ENCODE measurements at regions not wholly inside any gene's neighbourhood (a gene's known extent, or its start where the extent isn't known, plus 50 kb on each side); places are given as distances from the start of the nearest gene placed in this dataset.
"Not testable (repeated sequence)": the region's sequence is repeated elsewhere in the genome, so short reads cannot be mapped to it uniquely, and the experiment has no call there.

- Histone ChIP-seq H3K27me3 (ENCODE audit: insufficient read depth, low read length) (no peaks in the 10 kb centered on the region), H3K4me1 (ENCODE audit: insufficient read depth, low read length) (peaks cover 6% of the 10 kb centered on the region), H3K4me3 (ENCODE audit: low read length) (no peak overlapping the region), H3K9me3 (ENCODE audit: low read depth, low read length) (no peaks in the 10 kb centered on the region)
Observed at GRCh38 chr6:134546962-134547645, 229.2 kb upstream of the SGK1 start.

DNA sequence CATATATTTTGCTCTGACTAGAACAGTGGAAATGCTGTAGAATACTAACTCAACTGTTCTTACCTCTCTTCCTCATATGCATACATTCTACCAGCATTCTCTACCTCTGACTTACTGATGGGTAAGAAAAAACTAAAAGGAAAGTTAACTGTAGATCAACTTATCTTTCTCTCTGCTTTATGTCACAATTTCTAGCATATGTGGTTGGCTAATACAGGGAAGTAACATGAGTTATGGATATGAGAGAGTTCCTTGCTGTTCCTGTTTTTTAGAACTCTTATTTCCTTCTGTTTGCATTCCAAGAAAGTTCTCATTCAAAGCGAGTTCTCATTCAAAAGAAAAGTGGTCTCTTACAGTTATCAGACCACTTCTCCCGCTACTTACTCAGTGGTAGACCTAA is 226.8 kb upstream of the SGK1 start:
- H3K27me3 ChIP-seq (ENCODE audit: insufficient read depth, low read length): no peaks in the 10 kb centered on the region
- H3K4me1 ChIP-seq (ENCODE audit: insufficient read depth, low read length): peaks cover 13% of the 10 kb centered on the region
- no peak overlapping the region for H3K4me3 ChIP-seq (ENCODE audit: low read length)
- no peaks in the 10 kb centered on the region for H3K9me3 ChIP-seq (ENCODE audit: low read depth, low read length)

DNA sequence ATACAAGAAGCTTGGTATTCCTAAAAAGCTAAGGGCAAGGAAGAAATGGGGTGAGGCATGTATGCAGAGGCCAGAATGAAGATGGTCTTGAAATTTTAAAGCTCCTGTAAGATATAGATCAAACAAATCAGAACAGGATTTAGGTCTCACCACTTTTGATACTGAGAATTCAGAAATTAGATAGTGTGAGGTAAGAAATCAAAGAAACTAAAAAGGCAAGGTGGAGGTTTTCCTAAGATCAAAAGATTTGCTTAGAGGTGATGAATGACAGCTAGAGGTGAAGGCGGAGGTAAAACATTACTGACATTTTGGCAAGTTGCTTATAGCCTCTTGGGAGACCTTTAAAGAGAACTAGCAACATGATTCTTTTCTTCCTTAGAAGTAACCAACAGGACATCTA is 225.2 kb upstream of the SGK1 start:
- H3K4me3 ChIP-seq (ENCODE audit: low read length): no peak overlapping the region
- peaks cover 14% of the 10 kb centered on the region for H3K4me1 ChIP-seq (ENCODE audit: insufficient read depth, low read length)
- no peaks in the 10 kb centered on the region for H3K27me3 ChIP-seq (ENCODE audit: insufficient read depth, low read length)
- H3K9me3 ChIP-seq (ENCODE audit: low read depth, low read length): no peaks in the 10 kb centered on the region

GRCh38 chr6:134541001-134541400 is 223.1 kb upstream of the SGK1 start:
- no peak overlapping the region for H3K4me3 ChIP-seq (ENCODE audit: low read length)

GRCh38 chr6:134539865-134540323 is 222.0 kb upstream of the SGK1 start:
- Histone ChIP-seq H3K9me3 (ENCODE audit: low read depth, low read length) (no peaks in the 10 kb centered on the region), H3K4me3 (ENCODE audit: low read length) (no peak overlapping the region), H3K27me3 (ENCODE audit: insufficient read depth, low read length) (no peaks in the 10 kb centered on the region), H3K4me1 (ENCODE audit: insufficient read depth, low read length) (peaks cover 12% of the 10 kb centered on the region)

More at GRCh38 chr6:134541001-134541400, 223.1 kb upstream of the SGK1 start:
- H3K27me3 ChIP-seq (ENCODE audit: insufficient read depth, low read length): no peaks in the 10 kb centered on the region
- peaks cover 14% of the 10 kb centered on the region for H3K4me1 ChIP-seq (ENCODE audit: insufficient read depth, low read length)
- no peaks in the 10 kb centered on the region for H3K9me3 ChIP-seq (ENCODE audit: low read depth, low read length)

DNA sequence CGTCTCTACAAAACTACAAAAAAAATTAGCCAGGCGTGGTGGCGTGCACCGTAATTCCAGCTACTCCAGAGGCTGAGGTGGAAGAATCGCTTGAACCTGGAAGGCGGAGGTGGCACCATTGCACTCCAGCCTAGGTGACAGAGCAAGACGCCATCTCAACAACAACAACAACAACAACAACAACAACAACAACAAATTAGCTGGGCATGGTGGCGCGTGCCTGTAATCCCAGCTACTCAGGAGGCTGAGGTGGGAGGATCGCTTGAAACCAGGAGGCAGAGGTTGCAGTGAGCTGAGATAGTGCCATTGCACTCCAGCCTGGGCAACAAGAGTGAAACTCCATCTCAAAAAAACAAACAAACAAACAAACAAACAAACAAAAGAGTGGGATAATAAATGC is 219.9 kb upstream of the SGK1 start:
- not testable (repeated sequence) for H3K9me3 ChIP-seq (ENCODE audit: low read depth, low read length); H3K27me3 ChIP-seq (ENCODE audit: insufficient read depth, low read length); H3K4me1 ChIP-seq (ENCODE audit: insufficient read depth, low read length); H3K4me3 ChIP-seq (ENCODE audit: low read length)

GRCh38 chr6:134537146-134537555 is 219.2 kb upstream of the SGK1 start:
- no peak overlapping the region for H3K4me3 ChIP-seq (ENCODE audit: low read length)
- H3K4me1 ChIP-seq (ENCODE audit: insufficient read depth, low read length): peaks cover 8% of the 10 kb centered on the region
- no peaks in the 10 kb centered on the region for H3K9me3 ChIP-seq (ENCODE audit: low read depth, low read length)
- no peaks in the 10 kb centered on the region for H3K27me3 ChIP-seq (ENCODE audit: insufficient read depth, low read length)

DNA sequence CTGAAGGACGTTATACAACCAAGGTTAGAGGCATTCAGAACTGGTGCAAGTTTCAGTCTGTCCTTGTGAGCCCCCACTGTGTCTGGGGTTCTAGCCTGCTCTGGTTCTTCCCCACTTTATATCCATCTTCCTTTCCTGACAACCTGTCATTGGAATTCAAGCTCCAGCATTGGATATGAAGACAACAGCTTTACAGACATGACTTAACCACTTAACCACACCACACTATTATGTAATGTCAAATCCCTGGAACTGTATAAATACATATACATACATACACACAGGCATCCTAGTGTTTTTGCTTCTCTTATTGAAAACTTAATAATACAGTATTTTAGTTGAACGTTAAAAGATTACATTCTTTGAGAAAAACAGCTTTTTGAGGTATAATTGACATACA is 217.9 kb upstream of the SGK1 start:
- Histone ChIP-seq H3K9me3 (ENCODE audit: low read depth, low read length) (no peaks in the 10 kb centered on the region), H3K4me3 (ENCODE audit: low read length) (no peak overlapping the region), H3K4me1 (ENCODE audit: insufficient read depth, low read length) (peaks cover 8% of the 10 kb centered on the region), H3K27me3 (ENCODE audit: insufficient read depth, low read length) (no peaks in the 10 kb centered on the region)

GRCh38 chr6:134534708-134535149 is 216.8 kb upstream of the SGK1 start:
- Histone ChIP-seq H3K9me3 (ENCODE audit: low read depth, low read length) (no peaks in the 10 kb centered on the region), H3K4me3 (ENCODE audit: low read length) (no peak overlapping the region), H3K4me1 (ENCODE audit: insufficient read depth, low read length) (peaks cover 1% of the 10 kb centered on the region), H3K27me3 (ENCODE audit: insufficient read depth, low read length) (no peaks in the 10 kb centered on the region)

DNA sequence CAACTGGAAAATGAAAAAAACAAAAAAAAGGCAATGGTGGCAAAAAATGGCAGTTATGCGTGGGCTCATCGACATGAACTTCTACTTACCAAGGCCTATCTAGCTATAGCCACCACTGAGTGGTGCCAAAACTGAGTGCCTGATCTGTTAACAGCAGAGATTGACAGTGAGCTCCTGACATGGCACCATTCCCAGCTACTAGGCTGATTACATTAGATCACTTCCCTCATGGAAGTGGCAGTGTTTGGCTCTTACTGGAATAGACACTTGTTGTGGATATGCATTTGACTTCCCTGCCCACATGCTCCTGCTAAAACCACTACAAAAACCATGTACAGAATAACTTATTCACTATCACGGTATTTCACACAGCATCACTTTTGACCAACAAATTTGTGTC is 216.1 kb upstream of the SGK1 start:
- H3K27me3 ChIP-seq (ENCODE audit: insufficient read depth, low read length): no peaks in the 10 kb centered on the region
- H3K9me3 ChIP-seq (ENCODE audit: low read depth, low read length): no peaks in the 10 kb centered on the region
- H3K4me1 ChIP-seq (ENCODE audit: insufficient read depth, low read length): no peaks in the 10 kb centered on the region
- H3K4me3 ChIP-seq (ENCODE audit: low read length): no peak overlapping the region

DNA sequence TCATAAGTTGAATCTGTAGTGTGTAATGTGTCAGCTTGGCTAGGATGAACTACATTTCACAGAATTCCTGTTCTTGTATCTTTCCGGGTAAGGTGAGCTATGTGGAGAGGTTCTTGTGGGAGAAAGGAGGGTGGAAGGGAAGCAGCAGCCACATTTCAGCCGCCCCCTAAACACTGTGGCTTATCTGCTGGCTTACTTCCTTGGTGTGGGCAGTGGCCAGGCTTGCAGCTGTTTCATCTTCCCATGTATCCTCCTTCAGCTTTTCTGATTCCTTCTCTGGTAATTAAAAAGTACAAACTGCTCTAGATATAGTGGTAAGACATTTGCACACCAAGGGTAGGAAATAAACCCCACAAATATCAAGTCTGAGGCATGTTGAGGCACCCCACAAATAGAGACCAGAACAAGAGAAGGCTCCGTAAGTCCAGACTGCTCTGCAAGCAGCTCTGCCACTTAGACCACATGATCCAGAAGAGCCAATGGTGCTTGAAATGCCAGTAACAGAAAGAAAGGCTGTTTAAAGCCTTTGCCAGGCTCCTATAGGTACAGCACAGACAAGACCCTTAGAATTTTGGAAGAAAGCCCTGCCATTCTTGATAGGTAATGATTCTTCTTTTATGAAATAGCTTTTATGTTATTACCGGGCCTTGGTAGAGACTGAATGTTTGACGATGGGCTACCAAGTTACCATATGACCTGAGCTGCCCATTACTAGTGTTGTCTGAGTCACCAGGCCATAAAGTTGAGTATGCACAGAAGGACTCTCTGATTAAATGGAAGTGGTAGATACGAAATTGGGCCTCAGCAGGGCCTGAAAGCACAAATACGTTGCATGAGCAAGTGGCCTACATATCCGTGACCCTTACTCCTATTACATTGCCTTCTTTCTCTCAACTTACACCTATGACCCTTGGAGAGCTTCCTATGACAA is 215.0 kb upstream of the SGK1 start:
- H3K9me3 ChIP-seq (ENCODE audit: low read depth, low read length): no peaks in the 10 kb centered on the region
- H3K4me3 ChIP-seq (ENCODE audit: low read length): no peak overlapping the region

DNA sequence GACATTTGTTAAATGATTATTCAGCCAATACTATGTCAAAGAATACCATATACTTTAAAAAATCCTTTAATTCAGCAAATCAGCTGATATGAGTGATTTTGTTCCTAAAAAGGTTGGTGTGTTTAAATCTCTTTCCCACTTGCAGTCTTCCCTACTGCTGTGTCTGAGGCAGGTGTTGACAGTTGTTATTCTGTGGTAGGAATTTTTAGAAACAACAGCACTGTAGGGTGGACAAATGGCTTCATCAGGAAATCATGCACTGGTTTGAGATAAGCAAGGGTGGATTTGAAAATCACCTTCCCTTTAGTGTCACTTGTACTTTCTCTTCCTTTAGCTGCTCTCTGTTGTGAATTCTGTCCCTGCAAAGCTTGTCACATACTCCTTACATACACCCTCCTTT is 213.7 kb upstream of the SGK1 start:
- no peak overlapping the region for H3K4me3 ChIP-seq (ENCODE audit: low read length)
- no peaks in the 10 kb centered on the region for H3K9me3 ChIP-seq (ENCODE audit: low read depth, low read length)

More for the DNA sequence above, 215.0 kb upstream of the SGK1 start:
- Histone ChIP-seq H3K4me1 (ENCODE audit: insufficient read depth, low read length) (no peaks in the 10 kb centered on the region), H3K27me3 (ENCODE audit: insufficient read depth, low read length) (no peaks in the 10 kb centered on the region)

DNA sequence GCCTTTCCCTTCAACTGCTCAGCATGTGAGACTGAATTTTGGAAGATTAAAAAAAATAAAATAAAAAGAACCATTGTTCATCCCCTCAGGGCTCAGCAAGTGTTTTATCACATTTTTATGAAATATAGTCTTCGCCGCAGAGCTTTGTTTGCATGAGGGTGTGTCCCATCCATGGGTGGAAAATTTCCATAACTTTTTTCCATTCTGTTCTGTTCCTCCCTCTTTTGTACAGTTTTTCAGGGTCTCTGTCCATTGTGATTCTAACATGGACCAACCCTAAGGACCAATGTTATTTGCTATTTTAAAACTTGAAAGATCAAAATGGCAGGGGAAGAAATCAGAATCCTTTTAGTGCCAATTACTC is 213.3 kb upstream of the SGK1 start:
- Histone ChIP-seq H3K27me3 (ENCODE audit: insufficient read depth, low read length) (no peaks in the 10 kb centered on the region), H3K4me1 (ENCODE audit: insufficient read depth, low read length) (no peaks in the 10 kb centered on the region), H3K4me3 (ENCODE audit: low read length) (no peak overlapping the region), H3K9me3 (ENCODE audit: low read depth, low read length) (no peaks in the 10 kb centered on the region)

More for the DNA sequence above, 213.7 kb upstream of the SGK1 start:
- no peaks in the 10 kb centered on the region for H3K4me1 ChIP-seq (ENCODE audit: insufficient read depth, low read length)
- no peaks in the 10 kb centered on the region for H3K27me3 ChIP-seq (ENCODE audit: insufficient read depth, low read length)

GRCh38 chr6:134529921-134530320 is 212.0 kb upstream of the SGK1 start:
- no peaks in the 10 kb centered on the region for H3K9me3 ChIP-seq (ENCODE audit: low read depth, low read length)
- no peaks in the 10 kb centered on the region for H3K4me1 ChIP-seq (ENCODE audit: insufficient read depth, low read length)
- no peak overlapping the region for H3K4me3 ChIP-seq (ENCODE audit: low read length)
- H3K27me3 ChIP-seq (ENCODE audit: insufficient read depth, low read length): no peaks in the 10 kb centered on the region

- Histone ChIP-seq H3K4me3 (ENCODE audit: low read length) (no peak overlapping the region), H3K9me3 (ENCODE audit: low read depth, low read length) (no peaks in the 10 kb centered on the region), H3K27me3 (ENCODE audit: insufficient read depth, low read length) (no peaks in the 10 kb centered on the region), H3K4me1 (ENCODE audit: insufficient read depth, low read length) (no peaks in the 10 kb centered on the region)
Observed at GRCh38 chr6:134529305-134529704, 211.4 kb upstream of the SGK1 start.
